ENCODE measurements at regions not wholly inside any gene's neighbourhood (a gene's known extent, or its start where the extent isn't known, plus 50 kb on each side); places are given as distances from the start of the nearest gene placed in this dataset.
A peak's percentile ranks its signal among the peaks of the same experiment; 100 is the strongest.

GRCh38 chr11:22478169-22478568 is 140.0 kb downstream of the SLC17A6 start:
- H3K4me3 ChIP-seq (ENCODE audit: control insufficient read depth, low read depth, low read length), result no peak overlapping the region
- no peak for DNase-seq (ENCODE audit: low read depth)
- no peak for TF ChIP-seq CTCF (IDR thresholded peaks at IDR 0.05; ENCODE audit: control insufficient read depth, insufficient read depth, low read depth, low read length, missing control alignments)

GRCh38 chr11:22477312-22477711 is 139.1 kb downstream of the SLC17A6 start:
- H3K4me3 ChIP-seq (ENCODE audit: control insufficient read depth, low read depth, low read length), result no peak overlapping the region
- DNase-seq (ENCODE audit: low read depth), result no peak
- TF ChIP-seq CTCF (IDR thresholded peaks at IDR 0.05; ENCODE audit: control insufficient read depth, insufficient read depth, low read depth, low read length, missing control alignments), result no peak

GRCh38 chr11:22476589-22476988 is 138.4 kb downstream of the SLC17A6 start:
- no peak overlapping the region for H3K4me3 ChIP-seq (ENCODE audit: control insufficient read depth, low read depth, low read length)
- no peak for TF ChIP-seq CTCF (IDR thresholded peaks at IDR 0.05; ENCODE audit: control insufficient read depth, insufficient read depth, low read depth, low read length, missing control alignments)
- DNase-seq (ENCODE audit: low read depth), result no peak

GRCh38 chr11:22474616-22475015 is 136.4 kb downstream of the SLC17A6 start:
- H3K4me3 ChIP-seq (ENCODE audit: control insufficient read depth, low read depth, low read length), result no peak overlapping the region
- no peak for DNase-seq (ENCODE audit: low read depth)
- no peak for TF ChIP-seq CTCF (IDR thresholded peaks at IDR 0.05; ENCODE audit: control insufficient read depth, insufficient read depth, low read depth, low read length, missing control alignments)

- DNase-seq (ENCODE audit: low read depth), result no peak
- TF ChIP-seq CTCF (IDR thresholded peaks at IDR 0.05; ENCODE audit: control insufficient read depth, insufficient read depth, low read depth, low read length, missing control alignments), result no peak
- H3K4me3 ChIP-seq (ENCODE audit: control insufficient read depth, low read depth, low read length), result no peak overlapping the region
Observed at GRCh38 chr11:22473586-22473985, 135.4 kb downstream of the SLC17A6 start.

- no peak for DNase-seq (ENCODE audit: low read depth)
- peak; percentile 3 for TF ChIP-seq CTCF (IDR thresholded peaks at IDR 0.05; ENCODE audit: control insufficient read depth, insufficient read depth, low read depth, low read length, missing control alignments)
- no peak overlapping the region for H3K4me3 ChIP-seq (ENCODE audit: control insufficient read depth, low read depth, low read length)
Observed at GRCh38 chr11:22472306-22472705, 134.1 kb downstream of the SLC17A6 start.

GRCh38 chr11:22471385-22471784 is 133.2 kb downstream of the SLC17A6 start:
- no peak overlapping the region for H3K4me3 ChIP-seq (ENCODE audit: control insufficient read depth, low read depth, low read length)
- TF ChIP-seq CTCF (IDR thresholded peaks at IDR 0.05; ENCODE audit: control insufficient read depth, insufficient read depth, low read depth, low read length, missing control alignments), result no peak
- DNase-seq (ENCODE audit: low read depth), result no peak
